Body of pancreas (tissue), 4 donors: ENCODE measurements at regions not wholly inside any gene's neighbourhood (a gene's known extent, or its start where the extent isn't known, plus 50 kb on each side); places are given as distances from the start of the nearest gene placed in this dataset.

Experiments
- ATAC-seq: fragments of 150-250 bp; one replicate; pipeline ENCODE4 v1.9.1; 2016
- DNase-seq, 4 donors: peaks; one replicate each; pipeline ENCODE4 v3.0.0-alpha.2; 2019
- H3K27ac ChIP-seq, 4 donors: fragments of 200-600 bp; sonication (generic); 1 replicate in 3 of 4; 2 replicates in 1 of 4; pipeline versions ENCODE4 v1.5.1 to v1.6.1; 2016 to 2019; ENCODE audit warnings: mild to moderate bottlenecking in 1 of 4, mixed read lengths in 1 of 4, moderate library complexity in 1 of 4
- H3K27me3 ChIP-seq, 2 donors: fragments of 200-600 bp; sonication (generic); one replicate each; pipeline ENCODE4 v1.6.0; 2016; ENCODE audit warnings: mild to moderate bottlenecking in 1 of 2
- H3K36me3 ChIP-seq, 2 donors: fragments of 200-600 bp; sonication (generic); replicated peaks in 1 of 2; 2 replicates each; pipeline ENCODE4 v1.5.1; 2016; ENCODE audit warnings: low read depth in 2 of 2; ENCODE audit not compliant: insufficient read depth in 1 of 2
- H3K4me1 ChIP-seq: fragments of 200-600 bp; sonication (generic); one replicate; pipeline ENCODE4 v1.6.0; 2016
- H3K4me3 ChIP-seq, 2 donors: fragments of 200-600 bp; sonication (generic); 1 replicate in 1 of 2; 2 replicates in 1 of 2; pipeline ENCODE4 v1.5.1; 2016 to 2019
- H3K9me3 ChIP-seq, 3 donors: fragments of 200-600 bp; sonication (generic); 1 replicate in 2 of 3; 2 replicates in 1 of 3; pipeline ENCODE4 v1.5.1; 2016
- POLR2A ChIP-seq, 3 donors: fragments of 450-650 bp; IDR thresholded peaks; one replicate each; pipeline ENCODE4 v1.6.1; 2016; ENCODE audit warnings: antibody characterized with exemption in 3 of 3, mild to moderate bottlenecking in 2 of 3
- WGBS, 2 donors: methylation state at CpG; one replicate each; pipeline ENCODE4 v1.1.5; 2017; 5-methylcytosine and 5-hydroxymethylcytosine counted together
- intact Hi-C: fragments of 100-400 bp; cut with DNase I; formaldehyde crosslinking; loops from one replicate; pipeline ENCODE4 v1.15.1; 2023
- TF ChIP-seq, protein P1 (sequence below), 7 experiments: fragments of 450-650 bp in 4 of 7; fragments of 200-600 bp in 3 of 7; sonication (generic) in 3 of 7; IDR thresholded peaks; one replicate each; pipeline ENCODE4 v1.5.1; 2016 to 2019; ENCODE audit warnings: antibody characterized with exemption in 7 of 7

DNA sequence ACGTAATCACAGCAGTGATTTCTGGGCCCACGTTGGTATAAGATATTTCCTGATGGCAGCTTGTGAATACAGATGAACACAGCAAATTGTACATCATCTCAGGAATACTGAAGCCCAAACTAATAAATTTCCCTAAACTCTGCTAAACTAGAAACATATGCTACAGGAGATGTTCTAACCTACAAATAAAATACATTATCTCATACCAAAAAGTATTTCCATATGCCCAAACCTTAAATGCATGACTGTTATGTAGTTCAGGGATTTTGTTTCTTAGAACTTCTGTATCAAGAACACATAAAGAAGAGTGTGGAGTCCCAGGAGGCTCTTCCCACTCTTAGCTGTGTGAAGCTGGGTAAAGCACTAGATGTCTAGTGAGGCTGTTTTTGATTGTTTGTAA is 138.4 kb downstream of the RFC3 start:
- TF ChIP-seq, protein P1, sequence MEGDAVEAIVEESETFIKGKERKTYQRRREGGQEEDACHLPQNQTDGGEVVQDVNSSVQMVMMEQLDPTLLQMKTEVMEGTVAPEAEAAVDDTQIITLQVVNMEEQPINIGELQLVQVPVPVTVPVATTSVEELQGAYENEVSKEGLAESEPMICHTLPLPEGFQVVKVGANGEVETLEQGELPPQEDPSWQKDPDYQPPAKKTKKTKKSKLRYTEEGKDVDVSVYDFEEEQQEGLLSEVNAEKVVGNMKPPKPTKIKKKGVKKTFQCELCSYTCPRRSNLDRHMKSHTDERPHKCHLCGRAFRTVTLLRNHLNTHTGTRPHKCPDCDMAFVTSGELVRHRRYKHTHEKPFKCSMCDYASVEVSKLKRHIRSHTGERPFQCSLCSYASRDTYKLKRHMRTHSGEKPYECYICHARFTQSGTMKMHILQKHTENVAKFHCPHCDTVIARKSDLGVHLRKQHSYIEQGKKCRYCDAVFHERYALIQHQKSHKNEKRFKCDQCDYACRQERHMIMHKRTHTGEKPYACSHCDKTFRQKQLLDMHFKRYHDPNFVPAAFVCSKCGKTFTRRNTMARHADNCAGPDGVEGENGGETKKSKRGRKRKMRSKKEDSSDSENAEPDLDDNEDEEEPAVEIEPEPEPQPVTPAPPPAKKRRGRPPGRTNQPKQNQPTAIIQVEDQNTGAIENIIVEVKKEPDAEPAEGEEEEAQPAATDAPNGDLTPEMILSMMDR (IDR thresholded peaks at IDR 0.05): no peak
- no peak for TF ChIP-seq POLR2A (IDR thresholded peaks at IDR 0.05)
- H3K36me3 ChIP-seq: no peaks in the 10 kb centered on the region
- no peaks in the 10 kb centered on the region for H3K9me3 ChIP-seq
- H3K27ac ChIP-seq: no peak overlapping the region
- H3K27me3 ChIP-seq: no peaks in the 10 kb centered on the region
- no peak overlapping the region for H3K4me3 ChIP-seq
- no peak for DNase-seq
- ATAC-seq: no peak
- no peaks in the 10 kb centered on the region for H3K4me1 ChIP-seq
- intact Hi-C loops: no loop called here
- WGBS, 2 donors: 62 to 75% methylated on average over 2 of the region's 2 CpGs

DNA sequence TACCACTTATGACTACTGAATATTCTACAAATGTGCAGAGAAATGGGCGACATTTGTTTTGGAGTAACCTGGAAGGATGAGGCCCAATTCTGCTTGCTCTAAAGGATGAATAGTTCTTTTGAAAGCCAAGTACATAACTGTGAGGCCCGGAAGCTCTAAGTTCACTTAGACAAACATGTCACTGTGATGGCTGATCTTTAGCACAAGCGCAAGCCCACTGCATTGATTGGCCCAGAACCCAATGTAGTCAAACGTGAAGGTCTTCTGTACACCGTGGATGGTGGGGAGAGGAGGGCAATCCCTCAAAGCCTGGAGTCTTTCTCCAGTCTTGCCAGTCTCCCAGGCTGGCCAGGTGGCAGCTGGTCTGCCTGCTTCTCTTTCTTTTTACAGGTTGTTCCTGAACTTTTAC is 139.6 kb downstream of the RFC3 start:
- Histone ChIP-seq H3K4me3 (no peak overlapping the region), H3K36me3 (no peaks in the 10 kb centered on the region), H3K27ac (no peak overlapping the region), H3K4me1 (no peaks in the 10 kb centered on the region), H3K27me3 (no peaks in the 10 kb centered on the region), H3K9me3 (no peaks in the 10 kb centered on the region)
- 69 to 70% methylated on average over 5 of the region's 5 CpGs for WGBS, 2 donors
- intact Hi-C loops: no loop called here
- TF ChIP-seq, protein P1 (IDR thresholded peaks at IDR 0.05): no peak
- TF ChIP-seq POLR2A (IDR thresholded peaks at IDR 0.05): no peak
- no peak for DNase-seq
- ATAC-seq: no peak

DNA sequence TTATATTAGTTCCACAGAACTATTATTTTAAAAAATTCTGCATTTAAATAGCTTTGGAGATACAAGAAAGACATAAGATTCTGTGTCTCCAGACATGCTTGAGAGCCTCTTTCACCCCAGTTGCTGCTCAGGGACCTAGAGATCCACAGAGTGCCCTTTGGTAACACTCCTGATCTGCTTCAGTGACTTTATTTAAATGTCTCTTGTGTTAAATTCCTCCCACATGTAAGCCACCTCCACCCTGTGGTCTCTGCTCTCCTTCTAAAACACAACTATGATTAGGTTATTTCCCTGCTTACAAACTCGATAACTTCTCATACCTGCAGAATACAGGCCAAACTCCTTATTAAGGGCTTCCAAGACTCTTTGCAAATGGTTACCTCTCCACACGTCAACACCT is 141.0 kb downstream of the RFC3 start:
- Histone ChIP-seq H3K4me1 (no peaks in the 10 kb centered on the region), H3K4me3 (no peak overlapping the region), H3K9me3 (no peaks in the 10 kb centered on the region), H3K36me3 (no peaks in the 10 kb centered on the region), H3K27ac (no peak overlapping the region), H3K27me3 (no peaks in the 10 kb centered on the region)
- DNase-seq: no peak
- intact Hi-C loops: no loop called here
- TF ChIP-seq POLR2A (IDR thresholded peaks at IDR 0.05): no peak
- TF ChIP-seq, protein P1 (IDR thresholded peaks at IDR 0.05): no peak
- 85 to 92% methylated on average over 2 of the region's 2 CpGs for WGBS, 2 donors
- no peak for ATAC-seq

DNA sequence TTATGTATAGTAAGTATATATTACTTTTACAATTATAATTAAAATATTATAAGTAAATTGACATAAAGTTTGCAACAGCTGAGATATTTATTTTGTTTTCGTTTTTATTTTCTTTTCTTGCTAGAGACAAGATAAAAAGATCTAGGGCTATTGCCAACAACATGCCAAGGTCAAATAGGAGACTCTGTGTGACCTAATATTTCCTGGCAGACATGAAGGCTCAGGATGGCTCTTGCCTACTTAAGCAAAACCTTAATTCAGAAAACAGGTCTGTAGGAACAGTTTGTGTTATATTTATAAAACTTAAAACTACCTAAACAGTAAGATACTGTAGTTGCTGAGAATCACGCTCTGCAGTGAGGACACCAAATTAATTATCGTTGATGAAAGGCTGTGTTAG is 145.2 kb downstream of the RFC3 start:
- no peak for DNase-seq
- no peak for TF ChIP-seq POLR2A (IDR thresholded peaks at IDR 0.05)
- TF ChIP-seq, protein P1 (IDR thresholded peaks at IDR 0.05): no peak
- 66 to 69% methylated on average over 3 of the region's 3 CpGs for WGBS, 2 donors
- Histone ChIP-seq H3K36me3 (no peaks in the 10 kb centered on the region), H3K27ac (no peak overlapping the region), H3K27me3 (no peaks in the 10 kb centered on the region), H3K9me3 (no peaks in the 10 kb centered on the region), H3K4me3 (no peak overlapping the region), H3K4me1 (no peaks in the 10 kb centered on the region)
- ATAC-seq: no peak
- intact Hi-C loops: no loop called here

DNA sequence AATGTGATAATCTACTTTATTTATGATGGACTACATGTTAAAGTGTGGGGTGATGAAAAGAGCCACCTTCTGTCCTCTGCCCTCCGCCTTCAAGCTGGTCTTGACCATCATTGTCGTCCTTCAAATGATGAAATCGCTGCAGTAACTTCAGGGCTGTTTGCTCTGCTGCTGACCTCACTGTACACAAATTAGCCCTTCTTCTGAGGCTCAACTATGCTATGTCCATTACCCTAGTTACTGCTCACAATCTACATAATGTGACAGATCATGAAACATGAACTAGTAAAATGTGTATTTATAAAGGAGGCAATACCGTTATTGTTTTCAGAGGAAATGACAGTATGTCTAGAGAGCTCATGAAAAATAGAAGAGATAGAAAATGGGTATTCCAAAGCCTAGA is 145.9 kb downstream of the RFC3 start:
- no peaks in the 10 kb centered on the region for H3K27me3 ChIP-seq
- 75 to 86% methylated on average over 4 of the region's 4 CpGs for WGBS, 2 donors

More for the DNA sequence above, 145.9 kb downstream of the RFC3 start:
- H3K4me3 ChIP-seq: no peak overlapping the region
- H3K36me3 ChIP-seq: no peaks in the 10 kb centered on the region
- TF ChIP-seq, protein P1 (IDR thresholded peaks at IDR 0.05): no peak
- TF ChIP-seq POLR2A (IDR thresholded peaks at IDR 0.05): no peak
- DNase-seq (no peak), ATAC-seq (no peak)
- peaks cover 4% of the 10 kb centered on the region for H3K4me1 ChIP-seq
- H3K9me3 ChIP-seq: no peaks in the 10 kb centered on the region
- H3K27ac ChIP-seq: no peak overlapping the region
- intact Hi-C loops: no loop called here
